K562 (cell line): ENCODE measurements at regions not wholly inside any gene's neighbourhood (a gene's known extent, or its start where the extent isn't known, plus 50 kb on each side); places are given as distances from the start of the nearest gene placed in this dataset.

Experiments
- ATAC-seq: fragments of 200-7000 bp; cut with Tn5 transposase; 3 replicates; pipeline ENCODE4 v1.9.1; 2020; ENCODE audit warnings: moderate library complexity
- BruUV-seq: library from RNA; stranded (reverse); fragments of 400-500 nt; replicated peaks from 2 replicates; lab custom pipeline; 2021; lab: Mats Ljungman, UMichigan
- CTCF ChIA-PET: fragments of 300-600 bp; formaldehyde crosslinking; extraction: SDS; loops from one replicate; lab custom pipeline; 2021; ENCODE audit warnings: low intra/inter-chr PET ratio; lab: Yijun Ruan, JAX
- POLR2A ChIA-PET: fragments of 300-600, 350-650 bp; sonication (Branson Sonifier 250); formaldehyde crosslinking; extraction: SDS; loops from one replicate; lab custom pipeline; 2021; ENCODE audit warnings: antibody characterized with exemption, inconsistent platforms; lab: Yijun Ruan, JAX
- DNase-seq, 4 experiments: peaks; one replicate each; pipeline versions ENCODE4 v3.0.0 to v3.0.0-alpha.2; 2011 to 2018; ENCODE audit warnings: low spot score in 3 of 4, mixed read lengths in 3 of 4; ENCODE audit errors: extremely low read depth in 1 of 4
- FAIRE-seq: peaks from 2 replicates; lab custom pipeline; 2011; peaks lifted over from hg19 to GRCh38; lab: Jason Lieb, UNC
- H2AFZ ChIP-seq: 2 replicates; pipeline ENCODE4 v1.6.0; 2011; ENCODE audit warnings: low read depth, low read length, control low read depth, inconsistent platforms
- H3K27ac ChIP-seq: fragments of 200-600 bp; 3 replicates; pipeline ENCODE4 v1.8.0; 2011; ENCODE audit warnings: low read depth, mild to moderate bottlenecking, control low read depth, inconsistent platforms, low read length, moderate library complexity, mixed read lengths; ENCODE audit errors: extremely low read depth
- H3K27me3 ChIP-seq, 2 experiments: fragments of 300-600 bp in 1 of 2; 2 replicates in 1 of 2; 3 replicates in 1 of 2; pipeline versions ENCODE4 v1.6.0 to v1.8.0; 2011; ENCODE audit warnings: inconsistent platforms in 2 of 2, low read length in 2 of 2, mild to moderate bottlenecking in 1 of 2, mixed read lengths in 1 of 2, moderate library complexity in 1 of 2; ENCODE audit not compliant: control insufficient read depth in 2 of 2, insufficient read depth in 2 of 2
- H3K36me3 ChIP-seq: fragments of 300-600 bp; 3 replicates; pipeline ENCODE4 v1.8.0; 2011; ENCODE audit warnings: mild to moderate bottlenecking, low read length, inconsistent platforms; ENCODE audit not compliant: control insufficient read depth, insufficient read depth
- H3K4me1 ChIP-seq, 2 experiments: fragments of 200-600 bp in 1 of 2; replicated peaks in 1 of 2; 2 replicates in 1 of 2; 3 replicates in 1 of 2; pipeline versions ENCODE4 v1.5.1 to v1.8.0; 2011; ENCODE audit warnings: inconsistent platforms in 2 of 2, low read length in 2 of 2, mild to moderate bottlenecking in 1 of 2, mixed read lengths in 1 of 2, moderate library complexity in 1 of 2; ENCODE audit not compliant: control insufficient read depth in 2 of 2, insufficient read depth in 2 of 2
- H3K4me2 ChIP-seq: 2 replicates; pipeline ENCODE4 v1.6.1; 2011; ENCODE audit warnings: low read length, control low read depth, inconsistent platforms, mixed read lengths; ENCODE audit not compliant: insufficient read depth
- H3K4me3 ChIP-seq: fragments of 200-600 bp; sonication (generic), shearing (Covaris generic); 2 replicates; pipeline ENCODE4 v1.5.1; 2016; ENCODE audit warnings: control low read depth, inconsistent platforms
- H3K79me2 ChIP-seq: fragments of 200-600 bp; 3 replicates; pipeline ENCODE4 v1.8.0; 2011; ENCODE audit warnings: low read length, inconsistent platforms; ENCODE audit not compliant: control insufficient read depth, insufficient read depth
- H3K9ac ChIP-seq, 2 experiments: 2 replicates each; pipeline versions ENCODE4 v1.6.0 to v1.6.1; 2011; ENCODE audit warnings: low read depth in 2 of 2, low read length in 2 of 2, control low read depth in 1 of 2, inconsistent platforms in 1 of 2, mild to moderate bottlenecking in 1 of 2, mixed read lengths in 1 of 2; ENCODE audit not compliant: insufficient read depth in 1 of 2
- H3K9me1 ChIP-seq: one replicate; pipeline ENCODE4 v1.6.0; 2011; ENCODE audit warnings: inconsistent platforms, mild to moderate bottlenecking, low read length, moderate library complexity; ENCODE audit not compliant: control insufficient read depth, insufficient read depth
- H3K9me3 ChIP-seq: replicated peaks from 2 replicates; pipeline ENCODE4 v1.5.1; 2011; ENCODE audit warnings: low read depth, low read length, inconsistent platforms; ENCODE audit not compliant: control insufficient read depth, insufficient read depth
- H4K20me1 ChIP-seq: replicated peaks from 2 replicates; pipeline ENCODE4 v1.6.1; 2011; ENCODE audit warnings: low read length, inconsistent platforms, mixed read lengths; ENCODE audit not compliant: control insufficient read depth, insufficient read depth
- BACH1 ChIP-seq: fragments of 200-800 bp; sonication (Bioruptor generic); IDR thresholded peaks from 2 replicates; pipeline ENCODE4 v1.6.1; 2016; ENCODE audit warnings: missing genetic modification characterization, missing compliant biosample characterization
- CBFA2T3 ChIP-seq: fragments of 450-650 bp; IDR thresholded peaks from 2 replicates; pipeline ENCODE4 v1.6.1; 2017
- DDX20 ChIP-seq: fragments of 450-650 bp; IDR thresholded peaks from 2 replicates; pipeline ENCODE4 v1.6.1; 2016; ENCODE audit warnings: missing genetic modification characterization, low read depth, mild to moderate bottlenecking, missing compliant biosample characterization, moderate library complexity
- HDAC6 ChIP-seq: IDR thresholded peaks from 2 replicates; pipeline ENCODE4 v1.6.1; 2012; ENCODE audit warnings: low read depth, mild to moderate bottlenecking, control low read depth, inconsistent platforms, low read length, moderate library complexity
- HDAC8 ChIP-seq: fragments of 450-650 bp; IDR thresholded peaks from 2 replicates; pipeline ENCODE4 v1.6.1; 2016; ENCODE audit warnings: mild to moderate bottlenecking, missing genetic modification characterization, moderate library complexity, missing compliant biosample characterization
- LARP7 ChIP-seq: fragments of 450-650 bp; IDR thresholded peaks from 2 replicates; pipeline ENCODE4 v1.6.1; 2016
- MEF2D ChIP-seq: conservative IDR thresholded peaks from 2 replicates; pipeline ENCODE4 v1.6.1; 2016; ENCODE audit warnings: low read depth, missing genetic modification characterization, missing compliant biosample characterization
- POU5F1 ChIP-seq: fragments of 150-350 bp; IDR thresholded peaks from 2 replicates; pipeline ENCODE4 v1.6.1; 2014; ENCODE audit warnings: borderline replicate concordance, low read length, low read depth, mild to moderate bottlenecking; ENCODE audit not compliant: partially characterized antibody
- TRIM24 ChIP-seq, 2 experiments: fragments of 450-650 bp; IDR thresholded peaks; 2 replicates each; pipeline ENCODE4 v1.6.1; 2016
- ZNF140 ChIP-seq: fragments of 250-450 bp; sonication (Bioruptor Pico); IDR thresholded peaks from 2 replicates; pipeline ENCODE4 v1.8.0; 2021; ENCODE audit warnings: moderate library complexity, mild to moderate bottlenecking, inconsistent platforms
- in situ Hi-C: fragments of 300-500 bp; cut with MboI; formaldehyde crosslinking; loops from 4 replicates; pipeline ENCODE4 v1.15.0; 2018; ENCODE audit warnings: inconsistent platforms, mixed read lengths
- intact Hi-C: fragments of 100-400 bp; cut with micrococcal nuclease; formaldehyde crosslinking; loops from 2 replicates; pipeline ENCODE4 v1.14.2; 2022
- TF ChIP-seq, protein P1 (sequence below): fragments of 250-450 bp; sonication (Bioruptor Pico); IDR thresholded peaks from 2 replicates; pipeline ENCODE4 v1.8.0; 2022; ENCODE audit warnings: inconsistent platforms

- Histone ChIP-seq H3K4me3 (no peak overlapping the region), H3K9ac (no peak overlapping the region), H3K36me3 (no peaks in the 10 kb centered on the region), H3K27me3 (no peaks in the 10 kb centered on the region), H3K4me2 (no peak overlapping the region), H4K20me1 (no peaks in the 10 kb centered on the region), H3K79me2 (no peaks in the 10 kb centered on the region), H3K9me3 (no peaks in the 10 kb centered on the region), H2AFZ (no peak overlapping the region), H3K9me1 (no peaks in the 10 kb centered on the region), H3K4me1 (peaks cover 5 to 21% of the 10 kb centered on the region in 2 experiments; a peak in 4 of 5 replicates), H3K27ac (no peak overlapping the region)
- TF ChIP-seq MEF2D (tag) (no peak), TRIM24 (IDR thresholded peaks at IDR 0.05) (no peak), BACH1 (tag) (no peak), DDX20 (no peak), CBFA2T3 (no peak), ZNF140 (no peak), HDAC8 (tag) (no peak), HDAC6 (no peak), LARP7 (no peak), POU5F1 (no peak)
- TF ChIP-seq, protein P1, sequence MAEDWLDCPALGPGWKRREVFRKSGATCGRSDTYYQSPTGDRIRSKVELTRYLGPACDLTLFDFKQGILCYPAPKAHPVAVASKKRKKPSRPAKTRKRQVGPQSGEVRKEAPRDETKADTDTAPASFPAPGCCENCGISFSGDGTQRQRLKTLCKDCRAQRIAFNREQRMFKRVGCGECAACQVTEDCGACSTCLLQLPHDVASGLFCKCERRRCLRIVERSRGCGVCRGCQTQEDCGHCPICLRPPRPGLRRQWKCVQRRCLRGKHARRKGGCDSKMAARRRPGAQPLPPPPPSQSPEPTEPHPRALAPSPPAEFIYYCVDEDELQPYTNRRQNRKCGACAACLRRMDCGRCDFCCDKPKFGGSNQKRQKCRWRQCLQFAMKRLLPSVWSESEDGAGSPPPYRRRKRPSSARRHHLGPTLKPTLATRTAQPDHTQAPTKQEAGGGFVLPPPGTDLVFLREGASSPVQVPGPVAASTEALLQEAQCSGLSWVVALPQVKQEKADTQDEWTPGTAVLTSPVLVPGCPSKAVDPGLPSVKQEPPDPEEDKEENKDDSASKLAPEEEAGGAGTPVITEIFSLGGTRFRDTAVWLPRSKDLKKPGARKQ = no peak
- CTCF ChIA-PET = no interaction called here
- in situ Hi-C loops = no loop called here
- POLR2A ChIA-PET = no interaction called here
- BruUV-seq = no TSS peak
- intact Hi-C loops = no loop called here
- ATAC-seq = no peak
- no peak for DNase-seq
- FAIRE-seq = no peak
These were observed 219.9 kb downstream of the SEMA6A start for GRCh38 chr5:116354699-116355098.
